GM19467 (cell line): ENCODE measurements at regions not wholly inside any gene's neighbourhood (a gene's known extent, or its start where the extent isn't known, plus 50 kb on each side); places are given as distances from the start of the nearest gene placed in this dataset.

Experiments used
- ATAC-seq: cut with Tn5 transposase; IDR thresholded peaks from one replicate; pipeline ENCODE4 v1.9.1; 2021; ENCODE audit warnings: mild to moderate bottlenecking, moderate library complexity; ENCODE audit not compliant: unreplicated experiment

GRCh38 chr18:54531402-54532065 lies 59.5 kb upstream of the DYNAP start:
- ATAC-seq = no peak

- ATAC-seq = no peak
Measured at GRCh38 chr18:54532222-54532621, 58.8 kb upstream of the DYNAP start.

- ATAC-seq = no peak
Measured at GRCh38 chr18:54532962-54533361, 58.1 kb upstream of the DYNAP start.
